Cardiac fibroblast (primary cell): ENCODE measurements at regions not wholly inside any gene's neighbourhood (a gene's known extent, or its start where the extent isn't known, plus 50 kb on each side); places are given as distances from the start of the nearest gene placed in this dataset.

Source experiments
- DNase-seq, 2 donors: peaks; one replicate each; pipeline versions ENCODE4 v3.0.0 to v3.0.0-alpha.2; 2010; ENCODE audit warnings: low read depth in 2 of 2
- H3K4me3 ChIP-seq, 2 donors: replicated peaks in 1 of 2; 1 replicate in 1 of 2; 2 replicates in 1 of 2; pipeline ENCODE4 v1.5.1; 2011; ENCODE audit warnings: low read depth in 2 of 2, low read length in 2 of 2, mild to moderate bottlenecking in 2 of 2, moderate library complexity in 1 of 2
- TF ChIP-seq, protein P1 (sequence below): IDR thresholded peaks from one replicate; pipeline ENCODE4 v1.5.1; 2011; ENCODE audit warnings: low read depth, mild to moderate bottlenecking, low read length, inconsistent platforms

DNA sequence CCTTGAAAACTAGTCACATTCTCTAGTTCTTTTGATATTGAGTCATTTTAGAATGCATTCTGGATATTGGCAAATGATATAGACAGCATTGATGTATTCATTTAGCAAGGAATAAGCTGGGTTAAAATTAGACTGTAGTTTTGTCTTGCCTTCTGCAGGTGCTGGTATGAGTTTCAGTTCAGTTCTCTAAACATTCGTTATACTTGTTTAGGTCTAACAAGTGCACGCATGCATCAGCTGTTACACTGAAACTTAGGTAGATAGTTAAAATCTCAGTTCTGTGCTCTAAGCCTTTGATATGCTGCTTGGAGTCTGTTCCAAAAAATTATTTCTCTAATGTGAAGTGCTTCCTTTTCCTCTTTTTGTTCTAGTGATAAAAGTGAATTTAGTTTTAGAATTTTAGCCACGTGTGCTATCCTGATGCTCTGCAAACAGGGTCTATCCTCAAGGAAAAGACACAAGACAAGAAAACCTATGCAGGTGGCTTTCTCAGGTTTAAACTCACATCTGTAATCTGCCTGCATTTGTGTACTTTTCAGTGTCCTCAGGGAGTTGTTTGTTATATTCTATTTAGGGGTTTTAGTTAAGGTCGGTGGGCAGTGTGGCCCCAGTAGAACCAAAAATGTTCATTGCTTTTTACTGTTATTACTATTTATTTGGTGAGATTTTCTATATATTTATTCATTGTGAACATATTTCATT, 409.0 kb downstream of the CDC14C start:
- H3K4me3 ChIP-seq: no peak overlapping the region
- TF ChIP-seq, protein P1, sequence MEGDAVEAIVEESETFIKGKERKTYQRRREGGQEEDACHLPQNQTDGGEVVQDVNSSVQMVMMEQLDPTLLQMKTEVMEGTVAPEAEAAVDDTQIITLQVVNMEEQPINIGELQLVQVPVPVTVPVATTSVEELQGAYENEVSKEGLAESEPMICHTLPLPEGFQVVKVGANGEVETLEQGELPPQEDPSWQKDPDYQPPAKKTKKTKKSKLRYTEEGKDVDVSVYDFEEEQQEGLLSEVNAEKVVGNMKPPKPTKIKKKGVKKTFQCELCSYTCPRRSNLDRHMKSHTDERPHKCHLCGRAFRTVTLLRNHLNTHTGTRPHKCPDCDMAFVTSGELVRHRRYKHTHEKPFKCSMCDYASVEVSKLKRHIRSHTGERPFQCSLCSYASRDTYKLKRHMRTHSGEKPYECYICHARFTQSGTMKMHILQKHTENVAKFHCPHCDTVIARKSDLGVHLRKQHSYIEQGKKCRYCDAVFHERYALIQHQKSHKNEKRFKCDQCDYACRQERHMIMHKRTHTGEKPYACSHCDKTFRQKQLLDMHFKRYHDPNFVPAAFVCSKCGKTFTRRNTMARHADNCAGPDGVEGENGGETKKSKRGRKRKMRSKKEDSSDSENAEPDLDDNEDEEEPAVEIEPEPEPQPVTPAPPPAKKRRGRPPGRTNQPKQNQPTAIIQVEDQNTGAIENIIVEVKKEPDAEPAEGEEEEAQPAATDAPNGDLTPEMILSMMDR: no peak
- no peak for DNase-seq

DNA sequence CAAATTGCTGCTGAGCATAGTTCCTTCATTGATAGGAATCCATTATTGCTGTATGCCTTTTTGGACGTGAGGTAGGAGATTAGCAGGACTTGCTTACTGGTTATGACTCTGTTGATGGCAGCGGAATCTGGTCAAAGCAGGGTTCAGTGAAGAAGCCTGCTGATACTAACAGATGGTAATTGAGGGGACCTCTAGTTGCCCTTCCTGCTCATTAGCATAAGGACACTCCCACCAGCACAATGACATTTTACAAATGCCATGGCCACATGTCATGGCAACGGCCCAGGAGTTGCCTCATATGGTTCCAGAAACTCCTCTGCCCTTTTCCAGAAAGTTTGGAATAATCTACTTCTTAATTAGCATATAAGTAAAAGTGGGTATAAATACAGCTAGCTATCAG, 417.5 kb downstream of the CDC14C start:
- TF ChIP-seq, protein P1: no peak
- DNase-seq: no peak
- H3K4me3 ChIP-seq: no peak overlapping the region

DNA sequence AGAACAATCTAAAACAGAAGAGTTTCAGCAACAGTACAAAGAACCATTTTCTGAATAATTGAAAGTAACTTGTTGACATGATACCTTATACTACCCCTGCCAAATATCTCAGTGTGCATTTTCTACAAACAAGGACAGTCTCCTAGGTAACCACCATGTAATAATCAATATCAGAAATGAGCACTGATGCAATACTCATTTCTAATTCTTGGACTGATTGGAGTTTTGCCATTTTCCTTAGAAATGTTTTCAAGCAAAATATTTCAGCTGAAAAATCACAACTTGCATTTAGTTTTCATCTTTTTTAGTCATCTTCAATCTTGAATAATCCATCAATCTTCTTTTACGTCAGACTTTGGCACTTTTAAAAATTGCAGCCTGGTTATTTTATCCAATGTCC, 420.2 kb downstream of the CDC14C start:
- no peak for DNase-seq
- TF ChIP-seq, protein P1: no peak
- no peak overlapping the region for H3K4me3 ChIP-seq

DNA sequence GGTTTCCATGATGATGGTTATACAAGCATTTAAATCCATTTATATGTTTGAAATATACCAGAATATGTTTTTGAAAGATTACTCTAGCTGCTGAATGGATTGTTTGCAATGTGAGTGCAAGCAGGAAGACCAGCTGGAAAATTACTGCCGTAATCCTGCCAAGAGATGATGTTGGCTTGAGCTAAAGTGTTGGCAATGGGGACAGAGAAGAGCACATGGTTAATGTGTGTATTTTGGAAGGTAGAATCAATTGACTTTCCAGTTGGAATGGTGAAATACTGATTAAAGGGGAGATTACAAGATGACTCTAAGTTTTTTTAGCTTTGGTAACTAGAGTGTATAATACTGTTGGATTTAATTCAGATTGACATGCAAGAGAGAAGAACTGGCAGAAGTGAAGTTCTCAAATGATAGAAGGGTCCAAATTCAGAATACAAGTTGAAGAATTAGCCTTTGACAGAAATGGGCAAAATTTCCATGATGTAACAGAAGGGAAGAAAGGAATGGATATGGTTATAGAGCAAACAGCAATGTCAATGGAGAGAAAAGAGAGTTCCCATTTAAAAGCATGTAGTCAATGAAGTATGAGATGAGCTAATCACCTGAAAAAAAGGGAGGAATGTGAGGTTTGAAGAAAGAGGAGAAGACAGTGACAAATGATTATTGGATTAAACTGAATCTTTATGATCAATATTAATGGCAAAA, 422.0 kb downstream of the CDC14C start:
- H3K4me3 ChIP-seq: no peak overlapping the region
- no peak for DNase-seq
- TF ChIP-seq, protein P1: no peak

DNA sequence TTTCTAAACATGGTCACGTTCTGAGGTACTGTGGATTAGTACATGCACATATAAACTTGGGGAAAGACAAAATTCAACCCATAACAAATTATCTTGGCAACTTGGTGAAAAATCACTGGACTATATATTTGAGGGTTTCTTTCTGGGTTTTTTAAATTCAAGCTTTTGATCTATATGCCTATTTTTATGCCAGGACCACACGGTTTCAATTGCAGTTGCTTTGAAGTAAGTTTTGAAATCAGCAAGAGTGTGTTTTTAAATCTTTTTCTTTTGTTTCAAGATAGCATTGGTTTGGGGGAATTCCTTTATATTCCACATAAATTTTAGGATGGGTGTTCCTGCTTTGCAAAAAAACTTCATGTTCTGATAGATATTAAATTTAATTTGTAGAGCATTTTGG, 406.4 kb upstream of the VWC2 start:
- no peak overlapping the region for H3K4me3 ChIP-seq
- TF ChIP-seq, protein P1: no peak
- no peak for DNase-seq

DNA sequence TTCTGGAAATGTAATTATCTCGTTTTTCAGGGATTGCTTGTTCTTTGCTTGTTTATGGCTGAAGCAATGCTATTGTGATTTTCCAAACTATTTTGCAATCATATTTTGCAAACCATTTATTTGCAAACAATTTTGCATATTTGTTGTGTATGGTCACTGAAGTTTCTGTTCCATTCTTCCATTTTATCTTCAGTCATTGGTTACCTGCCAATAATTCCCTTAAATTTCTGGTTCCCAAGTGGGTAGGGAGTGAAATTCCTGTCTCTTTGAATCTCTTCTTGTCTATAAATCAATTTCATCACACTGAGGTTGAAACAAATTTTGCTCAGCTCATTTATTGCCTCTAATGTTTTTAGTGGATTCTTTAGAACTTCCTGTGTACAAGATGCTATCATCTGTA, 401.7 kb upstream of the VWC2 start:
- H3K4me3 ChIP-seq: no peak overlapping the region
- TF ChIP-seq, protein P1: no peak
- DNase-seq: no peak
